ENCODE measurements at regions not wholly inside any gene's neighbourhood (a gene's known extent, or its start where the extent isn't known, plus 50 kb on each side); places are given as distances from the start of the nearest gene placed in this dataset.

DNA sequence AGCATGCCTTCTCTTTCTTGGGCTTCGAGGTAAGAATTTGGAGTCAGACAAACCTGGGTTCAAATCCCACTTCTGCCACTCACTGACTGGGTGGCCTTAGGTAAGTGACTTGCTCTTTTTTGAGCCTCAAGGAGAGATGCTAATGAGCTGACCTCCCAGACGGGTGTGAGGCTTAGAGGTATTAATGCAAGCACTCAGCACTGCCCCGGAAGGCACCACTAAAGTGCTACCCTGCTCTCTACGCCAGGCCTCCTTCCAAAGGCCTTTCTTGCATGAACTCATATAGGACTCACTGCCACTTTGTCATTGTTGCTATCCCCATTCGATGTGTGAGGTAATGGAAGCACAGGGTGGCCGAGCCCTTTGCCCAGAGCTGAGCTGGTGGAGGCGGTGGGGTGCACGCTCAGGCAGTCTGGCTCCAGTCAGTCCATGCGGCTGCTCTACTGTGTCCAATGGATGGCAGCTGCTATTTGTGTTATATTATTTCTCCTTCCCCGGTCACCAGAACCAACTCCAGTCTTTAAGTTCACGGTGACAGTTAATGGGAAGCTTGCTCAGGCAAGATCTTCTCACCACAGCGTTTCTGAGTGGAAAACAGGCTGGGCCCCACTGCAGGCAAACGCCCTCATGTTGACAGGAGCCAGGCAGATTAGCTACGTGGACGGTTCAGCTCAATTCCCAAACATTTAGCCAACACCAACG, 55.2 kb upstream of the MLN start:
- TF ChIP-seq, protein P1, sequence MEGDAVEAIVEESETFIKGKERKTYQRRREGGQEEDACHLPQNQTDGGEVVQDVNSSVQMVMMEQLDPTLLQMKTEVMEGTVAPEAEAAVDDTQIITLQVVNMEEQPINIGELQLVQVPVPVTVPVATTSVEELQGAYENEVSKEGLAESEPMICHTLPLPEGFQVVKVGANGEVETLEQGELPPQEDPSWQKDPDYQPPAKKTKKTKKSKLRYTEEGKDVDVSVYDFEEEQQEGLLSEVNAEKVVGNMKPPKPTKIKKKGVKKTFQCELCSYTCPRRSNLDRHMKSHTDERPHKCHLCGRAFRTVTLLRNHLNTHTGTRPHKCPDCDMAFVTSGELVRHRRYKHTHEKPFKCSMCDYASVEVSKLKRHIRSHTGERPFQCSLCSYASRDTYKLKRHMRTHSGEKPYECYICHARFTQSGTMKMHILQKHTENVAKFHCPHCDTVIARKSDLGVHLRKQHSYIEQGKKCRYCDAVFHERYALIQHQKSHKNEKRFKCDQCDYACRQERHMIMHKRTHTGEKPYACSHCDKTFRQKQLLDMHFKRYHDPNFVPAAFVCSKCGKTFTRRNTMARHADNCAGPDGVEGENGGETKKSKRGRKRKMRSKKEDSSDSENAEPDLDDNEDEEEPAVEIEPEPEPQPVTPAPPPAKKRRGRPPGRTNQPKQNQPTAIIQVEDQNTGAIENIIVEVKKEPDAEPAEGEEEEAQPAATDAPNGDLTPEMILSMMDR (IDR thresholded peaks at IDR 0.05): no peak
- TF ChIP-seq POLR2A (IDR thresholded peaks at IDR 0.05): no peak

Data from adrenal gland (tissue), 5 donors.